Effector memory CD8-positive, alpha-beta T cell (primary cell): ENCODE measurements at regions not wholly inside any gene's neighbourhood (a gene's known extent, or its start where the extent isn't known, plus 50 kb on each side); places are given as distances from the start of the nearest gene placed in this dataset.
A peak's percentile ranks its signal among the peaks of the same experiment; 100 is the strongest.

Source experiments
- ATAC-seq: fragments of 150-1000 bp; cut with Tn5 transposase; replicated peaks from 2 replicates; pipeline ENCODE4 v1.10.0; 2021; ENCODE audit warnings: mild to moderate bottlenecking, moderate library complexity
- DNase-seq, 3 experiments: peaks; one replicate each; pipeline ENCODE4 v3.0.0; 2021
- H3K27ac Mint-ChIP-seq, 2 donors: one replicate each; pipeline ENCODE4 v1.8.0; 2022; ENCODE audit warnings: mild to moderate bottlenecking in 2 of 2, mixed read lengths in 2 of 2, moderate library complexity in 2 of 2
- H3K27me3 Mint-ChIP-seq, 2 donors: one replicate each; pipeline ENCODE4 v1.8.0; 2022; ENCODE audit warnings: mixed read lengths in 2 of 2
- H3K36me3 Mint-ChIP-seq: one replicate; pipeline ENCODE4 v1.8.0; 2022; ENCODE audit warnings: mild to moderate bottlenecking, moderate library complexity, mixed read lengths; ENCODE audit not compliant: insufficient read depth
- H3K4me1 Mint-ChIP-seq, 2 donors: one replicate each; pipeline ENCODE4 v1.8.0; 2022; ENCODE audit warnings: low read depth in 2 of 2, mixed read lengths in 2 of 2
- H3K4me3 Mint-ChIP-seq, 2 donors: one replicate each; pipeline ENCODE4 v1.8.0; 2022; ENCODE audit warnings: mild to moderate bottlenecking in 2 of 2, mixed read lengths in 2 of 2, moderate library complexity in 2 of 2
- H3K9me3 Mint-ChIP-seq, 2 donors: one replicate each; pipeline ENCODE4 v1.8.0; 2022; ENCODE audit warnings: mixed read lengths in 2 of 2

- H3K36me3 Mint-ChIP-seq = no peaks in the 10 kb centered on the region
- H3K27me3 Mint-ChIP-seq = peaks cover 0 to 19% of the 10 kb centered on the region in 2 donors
- H3K4me1 Mint-ChIP-seq = no peaks in the 10 kb centered on the region
- no peak overlapping the region for H3K4me3 Mint-ChIP-seq
- no peak overlapping the region for H3K27ac Mint-ChIP-seq
- no peak for DNase-seq
- no peaks in the 10 kb centered on the region for H3K9me3 Mint-ChIP-seq
- no peak for ATAC-seq
These were observed 95.6 kb upstream of the ANKEF1 start for GRCh38 chr20:9939231-9939630.

- H3K9me3 Mint-ChIP-seq = no peaks in the 10 kb centered on the region
- no peaks in the 10 kb centered on the region for H3K4me1 Mint-ChIP-seq
- ATAC-seq (no peak), DNase-seq (no peak)
- H3K4me3 Mint-ChIP-seq = no peak overlapping the region
- H3K27me3 Mint-ChIP-seq = peaks cover 0 to 11% of the 10 kb centered on the region in 2 donors
- no peak overlapping the region for H3K27ac Mint-ChIP-seq
- no peaks in the 10 kb centered on the region for H3K36me3 Mint-ChIP-seq
These were observed 96.4 kb upstream of the PAK5 start for GRCh38 chr20:9935285-9935684.

- no peak overlapping the region for H3K27ac Mint-ChIP-seq
- H3K4me1 Mint-ChIP-seq = no peaks in the 10 kb centered on the region
- no peak overlapping the region for H3K4me3 Mint-ChIP-seq
These were observed 91.3 kb upstream of the PAK5 start for GRCh38 chr20:9930142-9930541.

GRCh38 chr20:9928955-9929354, 90.1 kb upstream of the PAK5 start:
- no peak for DNase-seq
- no peak for ATAC-seq
- Mint-ChIP-seq H3K36me3 (no peaks in the 10 kb centered on the region), H3K4me1 (no peaks in the 10 kb centered on the region), H3K27ac (no peak overlapping the region), H3K4me3 (no peak overlapping the region), H3K27me3 (no peaks in the 10 kb centered on the region), H3K9me3 (no peaks in the 10 kb centered on the region)

More at GRCh38 chr20:9930142-9930541, 91.3 kb upstream of the PAK5 start:
- H3K27me3 Mint-ChIP-seq = peaks cover 0 to 7% of the 10 kb centered on the region in 2 donors
- no peak for DNase-seq
- H3K36me3 Mint-ChIP-seq = no peaks in the 10 kb centered on the region
- H3K9me3 Mint-ChIP-seq = no peaks in the 10 kb centered on the region
- no peak for ATAC-seq

GRCh38 chr20:9928281-9928737, 89.4 kb upstream of the PAK5 start:
- no peak overlapping the region for H3K27ac Mint-ChIP-seq
- no peaks in the 10 kb centered on the region for H3K36me3 Mint-ChIP-seq
- no peaks in the 10 kb centered on the region for H3K4me1 Mint-ChIP-seq
- no peak for ATAC-seq
- DNase-seq = no peak
- no peaks in the 10 kb centered on the region for H3K9me3 Mint-ChIP-seq
- H3K4me3 Mint-ChIP-seq = no peak overlapping the region
- H3K27me3 Mint-ChIP-seq = no peaks in the 10 kb centered on the region

GRCh38 chr20:9927224-9927623, 88.3 kb upstream of the PAK5 start:
- no peak overlapping the region for H3K4me3 Mint-ChIP-seq
- no peak overlapping the region for H3K27ac Mint-ChIP-seq
- H3K36me3 Mint-ChIP-seq = no peaks in the 10 kb centered on the region
- no peak for DNase-seq
- H3K27me3 Mint-ChIP-seq = no peaks in the 10 kb centered on the region
- H3K9me3 Mint-ChIP-seq = no peaks in the 10 kb centered on the region
- no peak for ATAC-seq
- no peaks in the 10 kb centered on the region for H3K4me1 Mint-ChIP-seq

GRCh38 chr20:9926476-9926875, 87.6 kb upstream of the PAK5 start:
- Mint-ChIP-seq H3K27ac (no peak overlapping the region), H3K4me1 (no peaks in the 10 kb centered on the region), H3K9me3 (no peaks in the 10 kb centered on the region), H3K4me3 (no peak overlapping the region), H3K36me3 (no peaks in the 10 kb centered on the region), H3K27me3 (no peaks in the 10 kb centered on the region)
- DNase-seq (no peak), ATAC-seq (no peak)

- DNase-seq (no peak), ATAC-seq (no peak)
- Mint-ChIP-seq H3K27me3 (no peaks in the 10 kb centered on the region), H3K4me1 (no peaks in the 10 kb centered on the region), H3K4me3 (no peak overlapping the region), H3K9me3 (no peaks in the 10 kb centered on the region), H3K27ac (no peak overlapping the region), H3K36me3 (no peaks in the 10 kb centered on the region)
These were observed 87.1 kb upstream of the PAK5 start for GRCh38 chr20:9926007-9926406.

- no peaks in the 10 kb centered on the region for H3K27me3 Mint-ChIP-seq
- no peak overlapping the region for H3K27ac Mint-ChIP-seq
- H3K4me1 Mint-ChIP-seq = no peaks in the 10 kb centered on the region
- DNase-seq (no peak), ATAC-seq (no peak)
- H3K9me3 Mint-ChIP-seq = no peaks in the 10 kb centered on the region
- H3K36me3 Mint-ChIP-seq = no peaks in the 10 kb centered on the region
- H3K4me3 Mint-ChIP-seq = no peak overlapping the region
These were observed 84.8 kb upstream of the PAK5 start for GRCh38 chr20:9923648-9924047.

- no peaks in the 10 kb centered on the region for H3K4me1 Mint-ChIP-seq
- H3K27me3 Mint-ChIP-seq = no peaks in the 10 kb centered on the region
- H3K36me3 Mint-ChIP-seq = no peaks in the 10 kb centered on the region
- ATAC-seq (no peak), DNase-seq (no peak)
- no peak overlapping the region for H3K27ac Mint-ChIP-seq
- no peaks in the 10 kb centered on the region for H3K9me3 Mint-ChIP-seq
- no peak overlapping the region for H3K4me3 Mint-ChIP-seq
These were observed 82.0 kb upstream of the PAK5 start for GRCh38 chr20:9920866-9921265.

- Mint-ChIP-seq H3K36me3 (no peaks in the 10 kb centered on the region), H3K4me3 (no peak overlapping the region), H3K27me3 (no peaks in the 10 kb centered on the region), H3K4me1 (no peaks in the 10 kb centered on the region), H3K9me3 (no peaks in the 10 kb centered on the region), H3K27ac (no peak overlapping the region)
- ATAC-seq = no peak
- DNase-seq = no peak
These were observed 80.6 kb upstream of the PAK5 start for GRCh38 chr20:9919271-9920014.

GRCh38 chr20:9918348-9918747, 79.5 kb upstream of the PAK5 start:
- Mint-ChIP-seq H3K27me3 (no peaks in the 10 kb centered on the region), H3K36me3 (no peaks in the 10 kb centered on the region), H3K9me3 (no peaks in the 10 kb centered on the region), H3K27ac (no peak overlapping the region), H3K4me1 (no peaks in the 10 kb centered on the region), H3K4me3 (no peak overlapping the region)
- DNase-seq (no peak), ATAC-seq (no peak)

GRCh38 chr20:9916761-9917160, 77.9 kb upstream of the PAK5 start:
- H3K4me3 Mint-ChIP-seq = no peak overlapping the region
- no peaks in the 10 kb centered on the region for H3K36me3 Mint-ChIP-seq
- H3K27ac Mint-ChIP-seq = no peak overlapping the region
- H3K9me3 Mint-ChIP-seq = no peaks in the 10 kb centered on the region
- no peak for DNase-seq
- peaks cover 0 to 3% of the 10 kb centered on the region in 2 donors for H3K27me3 Mint-ChIP-seq
- H3K4me1 Mint-ChIP-seq = no peaks in the 10 kb centered on the region
- no peak for ATAC-seq

- H3K4me1 Mint-ChIP-seq = no peaks in the 10 kb centered on the region
- no peaks in the 10 kb centered on the region for H3K9me3 Mint-ChIP-seq
- DNase-seq (peak; percentile 1 to 11 (median 2)), ATAC-seq (no peak)
- H3K27ac Mint-ChIP-seq = no peak overlapping the region
- H3K27me3 Mint-ChIP-seq = peaks cover 0 to 20% of the 10 kb centered on the region in 2 donors
- H3K36me3 Mint-ChIP-seq = no peaks in the 10 kb centered on the region
- H3K4me3 Mint-ChIP-seq = no peak overlapping the region
These were observed 74.1 kb upstream of the PAK5 start for GRCh38 chr20:9912858-9913434.
